Stimulated activated CD4-positive, alpha-beta T cell treated with anti-CD3 and anti-CD28 coated beads, Interleukin-12 subunit alpha, Interleukin-12 subunit beta, amount 100 ng/mL, for 48 hours (primary cell): ENCODE measurements at regions not wholly inside any gene's neighbourhood (a gene's known extent, or its start where the extent isn't known, plus 50 kb on each side); places are given as distances from the start of the nearest gene placed in this dataset.
"Not testable (repeated sequence)": the region's sequence is repeated elsewhere in the genome, so short reads cannot be mapped to it uniquely, and the experiment has no call there.

Experiments
- DNase-seq, 3 donors: peaks; one replicate each; pipeline ENCODE4 v3.0.0-alpha.2; 2020; ENCODE audit warnings: low read depth in 2 of 3, low spot score in 1 of 3

GRCh38 chr4:163077680-163078079, 89.0 kb downstream of the NAF1 start:
- no peak for DNase-seq

GRCh38 chr4:163072222-163072621, 94.5 kb downstream of the NAF1 start:
- no peak for DNase-seq

DNA sequence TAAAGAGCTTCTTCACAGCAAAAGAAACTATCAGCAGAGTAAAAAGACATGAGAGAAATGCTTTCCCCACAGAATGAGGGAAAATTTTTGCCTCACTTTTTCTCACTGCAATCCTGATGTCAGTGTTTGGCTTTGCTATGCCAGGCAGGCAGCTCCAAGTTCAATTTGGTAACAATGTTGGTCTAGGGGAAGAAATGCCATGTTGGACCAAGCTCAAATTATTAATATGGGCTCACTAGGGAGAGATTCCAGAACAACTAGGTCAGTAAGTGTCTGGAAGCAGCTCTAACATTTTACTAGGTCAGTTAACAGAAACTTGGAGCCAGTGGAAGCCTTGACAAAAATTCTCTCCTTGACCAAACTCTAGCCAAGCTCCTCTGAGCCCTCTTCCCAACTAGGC, 95.4 kb downstream of the NAF1 start:
- no peak for DNase-seq

- no peak for DNase-seq
These were observed 96.7 kb downstream of the NAF1 start for GRCh38 chr4:163070023-163070422.

- DNase-seq, result no peak
These were observed 102.8 kb downstream of the NAF1 start for GRCh38 chr4:163063891-163064290.

GRCh38 chr4:163048447-163048846, 118.2 kb downstream of the NAF1 start:
- no peak for DNase-seq

GRCh38 chr4:163042306-163042705, 124.4 kb downstream of the NAF1 start:
- no peak for DNase-seq

- DNase-seq, result no peak
These were observed 149.6 kb downstream of the NAF1 start for GRCh38 chr4:163017135-163017534.

- no peak for DNase-seq
These were observed 153.9 kb downstream of the NAF1 start for GRCh38 chr4:163012816-163013215.

GRCh38 chr4:163003979-163004378, 162.7 kb downstream of the NAF1 start:
- no peak for DNase-seq

GRCh38 chr4:162988530-162988929, 178.2 kb downstream of the NAF1 start:
- DNase-seq, result no peak

DNA sequence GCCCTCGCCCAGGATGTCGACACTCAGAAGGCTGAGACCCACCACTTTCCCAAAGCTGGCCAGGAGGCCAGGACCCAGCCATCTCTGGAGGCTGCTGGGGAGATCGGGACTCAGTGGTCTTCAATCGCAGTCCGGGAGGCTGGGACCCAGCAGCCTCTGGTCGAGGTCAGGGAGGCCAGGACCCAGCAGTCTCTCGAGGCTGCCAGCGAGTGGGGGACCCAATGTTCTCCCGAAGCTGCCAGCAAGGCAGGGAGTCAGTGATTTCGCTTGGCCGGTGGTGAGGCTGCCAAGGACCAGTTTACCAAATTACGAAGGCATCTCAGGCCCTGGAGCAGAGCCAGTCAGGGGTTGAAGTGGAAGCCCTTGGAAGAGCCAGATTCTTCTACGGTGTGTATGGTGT, 181.6 kb downstream of the NAF1 start:
- no peak for DNase-seq

- DNase-seq, result no peak
These were observed 182.1 kb downstream of the NAF1 start for GRCh38 chr4:162984621-162985020.

GRCh38 chr4:162981823-162982222, 184.9 kb downstream of the NAF1 start:
- DNase-seq, result no peak

DNA sequence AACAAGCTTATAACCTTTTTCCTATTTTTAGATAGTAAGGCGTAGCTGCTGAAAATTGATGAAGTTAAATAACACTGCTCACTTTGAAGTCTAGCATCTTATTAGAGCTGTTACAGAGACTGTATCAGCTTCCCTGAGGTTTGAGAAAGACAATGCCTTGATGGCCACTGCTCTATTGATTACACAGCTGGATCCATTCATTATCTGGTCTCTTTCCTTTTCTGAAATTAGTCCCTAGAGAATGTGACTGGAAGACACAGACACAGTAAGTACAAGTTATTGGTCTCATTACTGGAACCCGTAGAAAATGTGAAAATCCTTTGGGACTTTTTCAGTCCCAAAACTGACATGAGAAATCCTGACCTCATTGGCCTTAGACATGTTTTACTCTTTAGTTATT, 188.3 kb downstream of the NAF1 start:
- no peak for DNase-seq

DNA sequence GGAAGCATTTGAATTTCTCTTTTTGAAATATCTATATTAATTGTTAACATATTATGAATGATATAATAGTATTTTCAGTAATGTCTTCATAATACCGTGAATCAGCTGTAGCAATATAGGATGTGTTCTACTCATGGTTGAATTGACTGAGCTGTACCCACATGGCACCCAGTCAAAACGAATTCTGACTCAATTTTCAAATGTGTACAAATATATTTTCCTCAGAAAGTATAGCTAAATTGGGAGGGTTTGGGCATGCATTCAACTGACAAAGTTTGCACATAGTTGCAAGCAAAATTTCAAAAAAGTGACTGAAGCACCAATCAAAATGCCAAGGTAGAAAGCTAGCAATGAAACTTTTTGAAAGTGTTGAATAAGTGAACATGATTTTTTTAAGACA, 188.9 kb downstream of the NAF1 start:
- no peak for DNase-seq

DNA sequence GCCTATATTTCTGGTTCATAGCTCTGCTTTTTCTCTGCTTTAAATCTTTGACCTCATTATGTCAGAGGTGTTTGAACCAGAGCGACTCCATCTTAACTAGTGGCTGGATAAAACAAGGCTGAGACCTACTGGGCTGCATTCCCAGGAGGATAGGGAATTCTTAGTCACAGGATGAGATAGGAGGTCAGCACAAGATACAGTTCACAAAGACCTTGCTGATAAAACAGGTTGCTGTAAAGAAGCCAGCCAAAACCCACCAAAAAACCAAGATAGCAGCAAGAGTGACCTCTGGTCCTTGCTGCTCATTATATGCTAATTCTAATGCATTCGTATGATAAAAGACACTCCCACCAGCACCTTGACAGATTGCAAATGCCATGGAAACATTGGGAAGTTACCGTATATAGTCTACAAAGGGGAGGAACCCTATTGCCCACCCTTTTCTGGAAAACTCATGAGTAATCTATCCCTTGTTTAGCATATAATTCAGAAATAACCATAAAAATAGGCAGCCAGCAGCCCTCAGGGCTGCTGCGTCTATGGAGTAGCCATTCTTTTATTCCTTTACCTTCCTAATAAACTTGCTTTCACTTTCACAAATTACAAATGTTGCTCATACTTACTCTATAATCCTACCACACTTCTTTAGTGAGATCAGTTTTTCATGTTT, 193.9 kb downstream of the NAF1 start:
- DNase-seq, result no peak

DNA sequence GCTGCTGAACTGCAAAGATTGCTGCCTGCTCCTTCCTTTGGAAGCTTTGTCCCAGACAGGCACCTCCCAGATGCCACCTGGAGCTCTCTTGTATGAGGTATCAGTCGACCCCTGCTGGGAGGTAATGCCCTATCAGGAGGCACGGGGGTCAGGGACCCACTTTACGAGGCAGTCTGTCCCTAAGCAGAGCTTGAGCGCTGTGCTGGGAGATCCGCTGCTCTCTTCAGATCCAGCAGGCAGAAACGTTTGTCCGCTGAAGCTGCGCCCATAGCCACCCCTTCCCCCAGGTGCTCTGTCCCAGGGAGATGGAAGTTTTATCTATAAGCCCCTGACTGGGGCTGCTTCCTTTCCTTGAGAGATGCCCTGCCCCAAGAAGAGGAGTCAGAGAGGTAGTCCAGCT, 197.5 kb downstream of the NAF1 start:
- no peak for DNase-seq

GRCh38 chr4:162965978-162966377, 200.7 kb downstream of the NAF1 start:
- not testable (repeated sequence) for DNase-seq

DNA sequence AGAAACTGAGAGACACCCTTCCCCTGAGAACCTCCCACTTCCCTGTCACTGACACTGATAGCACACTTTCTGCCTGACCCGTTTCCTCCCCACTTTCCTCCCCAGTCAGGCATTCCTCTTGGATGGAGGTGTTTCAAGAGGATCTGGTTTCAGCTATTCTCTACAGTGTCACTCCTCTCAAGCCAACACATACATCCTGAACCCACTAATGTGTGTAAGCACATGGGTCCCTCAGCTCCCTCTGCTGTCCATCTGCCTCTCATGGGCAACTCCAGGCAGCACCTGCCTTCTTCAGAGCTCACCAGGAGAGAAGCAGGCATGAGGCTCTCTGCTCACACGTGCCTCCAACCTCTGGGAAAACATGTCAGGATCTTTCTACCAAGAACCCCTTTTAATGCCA, 207.6 kb downstream of the NAF1 start:
- DNase-seq, result no peak

- no peak for DNase-seq
These were observed 209.1 kb downstream of the NAF1 start for GRCh38 chr4:162957521-162958143.

DNA sequence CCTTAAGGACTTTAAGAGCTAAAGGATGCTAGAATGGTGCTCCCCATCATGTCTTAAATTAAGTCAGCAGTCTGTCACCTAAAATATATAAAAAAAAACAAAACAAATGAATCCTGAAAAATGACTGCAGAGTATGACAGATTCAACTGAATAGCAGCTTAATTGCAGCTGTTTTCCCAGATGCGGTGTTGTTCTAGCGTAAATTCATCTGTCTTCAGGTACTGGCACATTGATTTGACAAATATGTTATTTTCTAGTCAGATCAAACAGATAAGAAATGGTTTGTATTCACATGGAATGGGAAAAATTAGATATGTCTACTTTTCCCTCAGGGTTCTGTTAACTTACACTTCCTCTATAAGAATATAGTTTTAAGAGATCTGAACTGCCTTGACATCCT, 211.7 kb downstream of the NAF1 start:
- DNase-seq, result no peak

- DNase-seq, result no peak
These were observed 214.5 kb downstream of the NAF1 start for GRCh38 chr4:162952232-162952631.
